B cell (primary cell): ENCODE measurements at regions not wholly inside any gene's neighbourhood (a gene's known extent, or its start where the extent isn't known, plus 50 kb on each side); places are given as distances from the start of the nearest gene placed in this dataset.

ENCODE experiments used
- ATAC-seq: fragments of 200-7000 bp; cut with Tn5 transposase; one replicate; pipeline ENCODE4 v1.10.0; 2021; ENCODE audit warnings: low read depth, mild to moderate bottlenecking, moderate number of reproducible peaks, moderate library complexity
- CTCF ChIA-PET: fragments of 350-600 bp; sonication (Branson Sonifier 250); formaldehyde crosslinking; loops from one replicate; lab custom pipeline; 2021; ENCODE audit warnings: antibody characterized with exemption, inconsistent platforms; lab: Charles Lee
- POLR2A ChIA-PET: fragments of 350-600 bp; sonication (Branson Sonifier 250); formaldehyde crosslinking; loops from one replicate; lab custom pipeline; 2021; ENCODE audit warnings: antibody characterized with exemption; lab: Charles Lee
- DNase-seq: peaks from one replicate; pipeline ENCODE4 v3.0.0; 2013
- H2AFZ ChIP-seq: 2 replicates; pipeline ENCODE4 v1.6.1; 2012; ENCODE audit warnings: mild to moderate bottlenecking, low read depth, low read length; ENCODE audit not compliant: insufficient read depth, poor library complexity, severe bottlenecking
- H3K27ac ChIP-seq, 2 donors: 1 replicate in 1 of 2; 2 replicates in 1 of 2; pipeline ENCODE4 v1.5.1; 2012 to 2013; ENCODE audit warnings: low read length in 2 of 2, mild to moderate bottlenecking in 2 of 2, moderate library complexity in 1 of 2
- H3K27me3 ChIP-seq, 4 experiments: fragments of 200-600 bp in 1 of 4; sonication (generic) in 1 of 4; replicated peaks in 1 of 4; 1 replicate in 2 of 4; 2 replicates in 2 of 4; pipeline versions ENCODE4 v1.6.1 to v1.7.0; 2013 to 2016; ENCODE audit warnings: low read length in 3 of 4, mild to moderate bottlenecking in 2 of 4, mixed read lengths in 1 of 4, moderate library complexity in 1 of 4; ENCODE audit not compliant: insufficient read depth in 4 of 4, control insufficient read depth in 3 of 4; ENCODE audit errors: control extremely low read depth in 1 of 4
- H3K36me3 ChIP-seq, 2 experiments: replicated peaks in 1 of 2; 1 replicate in 1 of 2; 2 replicates in 1 of 2; pipeline versions ENCODE4 v1.6.1 to v1.7.1; 2013; ENCODE audit warnings: low read length in 1 of 2; ENCODE audit not compliant: insufficient read depth in 2 of 2, control insufficient read depth in 1 of 2; ENCODE audit errors: control extremely low read depth in 1 of 2, extremely low read depth in 1 of 2
- H3K4me1 ChIP-seq, 2 donors: fragments of 200-600 bp in 1 of 2; sonication (generic) in 1 of 2; 1 replicate in 1 of 2; 2 replicates in 1 of 2; pipeline versions ENCODE4 v1.5.1 to v1.6.1; 2013 to 2017; ENCODE audit warnings: low read length in 2 of 2; ENCODE audit not compliant: control insufficient read depth in 2 of 2, insufficient read depth in 2 of 2
- H3K4me2 ChIP-seq: replicated peaks from 2 replicates; pipeline ENCODE3; 2012; ENCODE audit warnings: mild to moderate bottlenecking, low read depth, low read length; ENCODE audit not compliant: poor library complexity, severe bottlenecking
- H3K4me3 ChIP-seq, 5 experiments: fragments of 200-600 bp in 1 of 5; sonication (generic) in 1 of 5; 1 replicate in 3 of 5; 2 replicates in 2 of 5; pipeline versions ENCODE4 v1.5.1 to v1.7.0; 2011 to 2016; ENCODE audit warnings: low read length in 4 of 5, mild to moderate bottlenecking in 4 of 5, low read depth in 2 of 5, control low read depth in 1 of 5, moderate library complexity in 1 of 5; ENCODE audit not compliant: insufficient read depth in 1 of 5; ENCODE audit errors: control extremely low read depth in 1 of 5, extremely low read depth in 1 of 5
- H3K79me2 ChIP-seq: fragments of 200-600 bp; sonication (generic); one replicate; pipeline ENCODE4 v1.6.0; 2016; ENCODE audit warnings: low read length; ENCODE audit not compliant: control insufficient read depth, insufficient read depth
- H3K9ac ChIP-seq: fragments of 200-600 bp; sonication (generic); 2 replicates; pipeline ENCODE4 v1.6.1; 2017; ENCODE audit warnings: mild to moderate bottlenecking, low read length, moderate library complexity
- H3K9me3 ChIP-seq, 3 donors: one replicate each; pipeline versions ENCODE4 v1.6.1 to v1.7.1; 2013; ENCODE audit warnings: low read length in 2 of 3; ENCODE audit not compliant: control insufficient read depth in 2 of 3, insufficient read depth in 1 of 3; ENCODE audit errors: control extremely low read depth in 1 of 3
- H4K20me1 ChIP-seq: 2 replicates; pipeline ENCODE4 v1.6.0; 2012; ENCODE audit warnings: mild to moderate bottlenecking, low read length; ENCODE audit not compliant: insufficient read depth, control insufficient read depth, poor library complexity, severe bottlenecking
- H3K27ac Mint-ChIP-seq: one replicate; pipeline ENCODE4 v1.8.0; 2021; ENCODE audit warnings: mixed read lengths
- H3K27me3 Mint-ChIP-seq: one replicate; pipeline ENCODE4 v1.8.0; 2021; ENCODE audit warnings: mixed read lengths
- H3K4me1 Mint-ChIP-seq: one replicate; pipeline ENCODE4 v1.8.0; 2021; ENCODE audit warnings: mixed read lengths
- H3K4me3 Mint-ChIP-seq: one replicate; pipeline ENCODE4 v1.8.0; 2021; ENCODE audit warnings: mixed read lengths
- H3K9me3 Mint-ChIP-seq: one replicate; pipeline ENCODE4 v1.8.0; 2022; ENCODE audit warnings: mixed read lengths; ENCODE audit not compliant: insufficient read depth
- EZH2 ChIP-seq: IDR thresholded peaks from 2 replicates; pipeline ENCODE4 v1.6.1; 2012; ENCODE audit warnings: borderline replicate concordance, low read depth, mild to moderate bottlenecking, moderate library complexity, low read length; ENCODE audit not compliant: insufficient read depth, poor library complexity, severe bottlenecking
- WGBS: methylation state at CpG from one replicate; pipeline ENCODE4 v1.1.5; 2013; ENCODE audit warnings: missing lambda C conversion rate; ENCODE audit not compliant: insufficient coverage; 5-methylcytosine and 5-hydroxymethylcytosine counted together
- intact Hi-C: fragments of 100-400 bp; cut with micrococcal nuclease; formaldehyde crosslinking; loops from one replicate; pipeline ENCODE4 v1.10.0; 2022
- TF ChIP-seq, protein P1 (sequence below): fragments of 200-600 bp; IDR thresholded peaks from one replicate; pipeline ENCODE4 v1.8.0; 2022; ENCODE audit warnings: antibody characterized with exemption, mild to moderate bottlenecking

GRCh38 chr12:93086288-93086727 lies 157.2 kb upstream of the EEA1 start:
- H3K9me3 ChIP-seq, result peaks cover 0 to 9% (median 8%) of the 10 kb centered on the region in 3 donors
- no peaks in the 10 kb centered on the region for H3K27me3 ChIP-seq
- H3K4me3 ChIP-seq, result no peak overlapping the region
- no peak overlapping the region for H2AFZ ChIP-seq
- no peak for ATAC-seq
- no peaks in the 10 kb centered on the region for H3K36me3 ChIP-seq
- peaks cover 2% of the 10 kb centered on the region for H3K9me3 Mint-ChIP-seq
- intact Hi-C loops, result no loop called here
- H3K79me2 ChIP-seq, result no peaks in the 10 kb centered on the region
- H3K4me1 ChIP-seq, result no peaks in the 10 kb centered on the region
- H3K9ac ChIP-seq, result no peak overlapping the region
- ChIA-PET CTCF (no interaction called here), POLR2A (no interaction called here)
- H4K20me1 ChIP-seq, result no peaks in the 10 kb centered on the region
- 100% methylated on average over 2 of the region's 3 CpGs for WGBS
- H3K27ac ChIP-seq, result no peak overlapping the region
- DNase-seq, result no peak
- no peak overlapping the region for H3K4me2 ChIP-seq
- TF ChIP-seq, protein P1, sequence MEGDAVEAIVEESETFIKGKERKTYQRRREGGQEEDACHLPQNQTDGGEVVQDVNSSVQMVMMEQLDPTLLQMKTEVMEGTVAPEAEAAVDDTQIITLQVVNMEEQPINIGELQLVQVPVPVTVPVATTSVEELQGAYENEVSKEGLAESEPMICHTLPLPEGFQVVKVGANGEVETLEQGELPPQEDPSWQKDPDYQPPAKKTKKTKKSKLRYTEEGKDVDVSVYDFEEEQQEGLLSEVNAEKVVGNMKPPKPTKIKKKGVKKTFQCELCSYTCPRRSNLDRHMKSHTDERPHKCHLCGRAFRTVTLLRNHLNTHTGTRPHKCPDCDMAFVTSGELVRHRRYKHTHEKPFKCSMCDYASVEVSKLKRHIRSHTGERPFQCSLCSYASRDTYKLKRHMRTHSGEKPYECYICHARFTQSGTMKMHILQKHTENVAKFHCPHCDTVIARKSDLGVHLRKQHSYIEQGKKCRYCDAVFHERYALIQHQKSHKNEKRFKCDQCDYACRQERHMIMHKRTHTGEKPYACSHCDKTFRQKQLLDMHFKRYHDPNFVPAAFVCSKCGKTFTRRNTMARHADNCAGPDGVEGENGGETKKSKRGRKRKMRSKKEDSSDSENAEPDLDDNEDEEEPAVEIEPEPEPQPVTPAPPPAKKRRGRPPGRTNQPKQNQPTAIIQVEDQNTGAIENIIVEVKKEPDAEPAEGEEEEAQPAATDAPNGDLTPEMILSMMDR, result no peak
- no peak for TF ChIP-seq EZH2
- H3K27me3 Mint-ChIP-seq, result no peaks in the 10 kb centered on the region
- no peak overlapping the region for H3K4me3 Mint-ChIP-seq
- H3K27ac Mint-ChIP-seq, result no peak overlapping the region
- H3K4me1 Mint-ChIP-seq, result no peaks in the 10 kb centered on the region

DNA sequence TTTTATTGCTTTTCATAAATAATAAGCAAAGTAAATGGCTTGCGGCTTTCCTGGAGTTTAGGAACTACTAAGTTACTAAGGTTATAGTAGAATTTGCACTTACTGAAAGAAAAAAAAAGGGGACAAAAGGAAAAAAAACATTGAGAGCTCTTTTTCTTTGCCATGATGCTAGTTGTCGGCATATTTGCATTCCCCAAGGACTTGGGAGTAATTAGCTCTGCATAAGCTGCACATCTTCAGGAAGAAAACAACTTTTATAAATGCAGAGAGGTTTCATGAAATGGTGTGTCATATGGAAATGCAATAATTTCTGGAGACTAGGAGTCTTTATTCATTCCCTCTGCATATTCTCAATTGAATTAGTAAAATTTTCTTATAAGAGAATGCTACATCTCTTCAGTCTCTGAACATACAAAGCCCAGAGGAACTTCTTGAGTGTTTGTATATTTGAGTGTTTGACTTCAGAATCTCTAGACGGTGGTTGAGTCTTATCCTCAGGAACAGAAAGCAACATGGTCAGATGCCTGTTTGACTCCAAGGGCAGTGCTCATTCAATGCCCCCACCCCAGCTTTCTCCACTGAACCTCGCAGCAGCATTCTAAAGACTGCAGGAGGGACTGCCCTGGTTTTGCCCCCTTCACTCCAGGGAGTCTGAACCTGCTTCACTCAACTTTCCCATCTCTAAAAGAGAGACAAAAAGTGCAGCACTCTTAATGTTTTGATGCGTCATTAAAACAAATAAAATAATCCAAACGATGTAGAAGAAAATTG lies 158.9 kb upstream of the EEA1 start:
- no peaks in the 10 kb centered on the region for H3K4me1 Mint-ChIP-seq
- Histone ChIP-seq H3K79me2 (no peaks in the 10 kb centered on the region), H3K27me3 (no peaks in the 10 kb centered on the region), H3K4me1 (no peaks in the 10 kb centered on the region), H3K27ac (no peak overlapping the region), H4K20me1 (no peaks in the 10 kb centered on the region), H3K9me3 (peaks cover 0 to 9% (median 8%) of the 10 kb centered on the region in 3 donors), H3K4me2 (no peak overlapping the region), H3K4me3 (no peak overlapping the region), H3K36me3 (no peaks in the 10 kb centered on the region), H3K9ac (no peak overlapping the region), H2AFZ (no peak overlapping the region)
- intact Hi-C loops, result no loop called here
- H3K27ac Mint-ChIP-seq, result no peak overlapping the region
- no peak for TF ChIP-seq EZH2
- TF ChIP-seq, protein P1, result no peak
- no peak overlapping the region for H3K4me3 Mint-ChIP-seq
- no peaks in the 10 kb centered on the region for H3K27me3 Mint-ChIP-seq
- DNase-seq (no peak), ATAC-seq (no peak)
- peaks cover 2% of the 10 kb centered on the region for H3K9me3 Mint-ChIP-seq
- 71% methylated on average over 2 of the region's 6 CpGs for WGBS
- ChIA-PET CTCF (interaction anchor here (1.0 to 1.8 kb wide), 2 partner anchors 10 to 331 kb away, joined by 4 to 5 read pairs; no protein-coding TSS in a partner anchor), POLR2A (no interaction called here)
